OCI-LY7 (cell line): ENCODE measurements at regions not wholly inside any gene's neighbourhood (a gene's known extent, or its start where the extent isn't known, plus 50 kb on each side); places are given as distances from the start of the nearest gene placed in this dataset.

ENCODE experiments used
- BruUV-seq: library from RNA; stranded (reverse); fragments of 400-500 nt; replicated peaks from 2 replicates; lab custom pipeline; 2021; lab: Mats Ljungman, UMichigan
- CTCF ChIA-PET: fragments of 300-600 bp; sonication (Branson Sonifier 250); formaldehyde crosslinking; loops from one replicate; lab custom pipeline; 2022; ENCODE audit warnings: antibody characterized with exemption; ENCODE audit not compliant: unreplicated experiment; lab: Charles Lee
- POLR2A ChIA-PET: fragments of 300-600 bp; sonication (Branson Sonifier 250); formaldehyde crosslinking; loops from one replicate; lab custom pipeline; 2022; ENCODE audit warnings: antibody characterized with exemption; lab: Charles Lee
- DNase-seq: peaks from one replicate; pipeline ENCODE4 v3.0.0-alpha.2; 2015; ENCODE audit warnings: low spot score
- H2AFZ ChIP-seq: fragments of 200-600 bp; sonication (generic), shearing (Covaris generic); 2 replicates; pipeline ENCODE4 v1.6.1; 2014; ENCODE audit warnings: mild to moderate bottlenecking, antibody characterized with exemption, low read length, moderate library complexity
- H3K27ac ChIP-seq: fragments of 200-600 bp; sonication (generic); 2 replicates; pipeline ENCODE4 v1.5.1; 2014; ENCODE audit warnings: mixed run types, low read depth, mild to moderate bottlenecking, moderate library complexity, low read length, inconsistent platforms; ENCODE audit not compliant: poor library complexity, severe bottlenecking
- H3K36me3 ChIP-seq: fragments of 200-600 bp; sonication (generic); 2 replicates; pipeline ENCODE4 v1.6.1; 2014; ENCODE audit warnings: mild to moderate bottlenecking, antibody characterized with exemption, low read length, moderate library complexity, mixed read lengths; ENCODE audit not compliant: insufficient read depth
- H3K4me1 ChIP-seq: fragments of 200-600 bp; sonication (generic); 2 replicates; pipeline ENCODE4 v1.5.1; 2014; ENCODE audit warnings: mild to moderate bottlenecking, low read length; ENCODE audit not compliant: insufficient read depth, poor library complexity, severe bottlenecking
- H3K4me2 ChIP-seq: fragments of 200-600 bp; sonication (generic); 2 replicates; pipeline ENCODE4 v1.6.1; 2014; ENCODE audit warnings: mild to moderate bottlenecking, low read length
- H3K4me3 ChIP-seq: fragments of 200-600 bp; sonication (generic); 2 replicates; pipeline ENCODE4 v1.5.1; 2014; ENCODE audit warnings: mild to moderate bottlenecking, low read depth, low read length; ENCODE audit not compliant: poor library complexity, severe bottlenecking
- H3K79me2 ChIP-seq: fragments of 200-600 bp; sonication (generic); 2 replicates; pipeline ENCODE4 v1.6.1; 2016; ENCODE audit warnings: low read depth, mild to moderate bottlenecking, low read length, moderate library complexity, mixed read lengths; ENCODE audit not compliant: insufficient read depth
- H3K9me2 ChIP-seq: fragments of 200-600 bp; sonication (generic); 2 replicates; pipeline ENCODE4 v1.6.1; 2016; ENCODE audit warnings: mild to moderate bottlenecking, low read length, mixed read lengths; ENCODE audit not compliant: insufficient read depth
- H3K9me3 ChIP-seq: fragments of 200-600 bp; sonication (generic); 2 replicates; pipeline ENCODE4 v1.6.1; 2014; ENCODE audit warnings: mild to moderate bottlenecking, mixed run types, low read length, mixed read lengths
- H4K20me1 ChIP-seq: fragments of 200-600 bp; sonication (generic); 2 replicates; pipeline ENCODE4 v1.6.1; 2014; ENCODE audit warnings: mild to moderate bottlenecking, antibody characterized with exemption, low read length, moderate library complexity, mixed read lengths; ENCODE audit not compliant: insufficient read depth
- CTCF ChIP-seq: fragments of 200-600 bp; sonication (generic); conservative IDR thresholded peaks from 2 replicates; pipeline ENCODE4 v1.5.1; 2014; ENCODE audit warnings: mild to moderate bottlenecking, antibody characterized with exemption, low read length, moderate library complexity, mixed read lengths
- EZH2phosphoT487 ChIP-seq: fragments of 200-600 bp; sonication (generic); IDR thresholded peaks from 2 replicates; pipeline ENCODE4 v1.6.1; 2018; ENCODE audit warnings: low read depth, borderline replicate concordance, mild to moderate bottlenecking, mixed run types, antibody characterized with exemption, low read length, moderate library complexity, mixed read lengths
- intact Hi-C: fragments of 100-400 bp; cut with micrococcal nuclease; formaldehyde crosslinking; loops from one replicate; pipeline ENCODE4 v1.10.0; 2022; ENCODE audit not compliant: unreplicated experiment

DNA sequence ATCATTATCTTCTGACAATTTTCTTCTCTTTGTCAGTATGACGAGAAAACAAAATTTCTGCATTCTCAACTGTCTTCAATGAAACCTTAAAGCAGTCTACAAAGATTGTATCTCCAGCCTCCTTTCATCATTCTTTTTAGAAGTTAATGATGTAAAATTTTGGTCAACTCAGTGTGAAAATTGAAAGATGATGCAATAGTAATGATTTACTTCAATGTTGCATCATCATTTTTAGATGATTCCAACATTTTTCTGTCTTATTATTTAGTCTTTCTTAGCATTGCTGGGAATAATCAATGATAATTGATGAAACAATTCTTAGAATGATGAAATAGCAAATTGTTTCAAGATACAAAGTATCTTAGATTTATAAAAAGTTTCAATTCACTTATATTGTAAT is 372.7 kb downstream of the C4orf33 start:
- intact Hi-C loops = no loop called here

GRCh38 chr4:129474698-129475097 is 378.7 kb downstream of the C4orf33 start:
- no TSS peak for BruUV-seq
- intact Hi-C loops = no loop called here

More for the DNA sequence above, 372.7 kb downstream of the C4orf33 start:
- Histone ChIP-seq H3K4me2 (no peak overlapping the region), H2AFZ (no peak overlapping the region), H3K4me3 (no peak overlapping the region), H3K4me1 (no peaks in the 10 kb centered on the region), H3K79me2 (no peaks in the 10 kb centered on the region), H3K36me3 (no peaks in the 10 kb centered on the region), H3K9me2 (no peaks in the 10 kb centered on the region), H4K20me1 (no peaks in the 10 kb centered on the region), H3K9me3 (no peaks in the 10 kb centered on the region), H3K27ac (no peak overlapping the region)
- BruUV-seq = no TSS peak
- ChIA-PET POLR2A (no interaction called here), CTCF (no interaction called here)
- no peak for DNase-seq
- no peak for TF ChIP-seq CTCF
- TF ChIP-seq EZH2phosphoT487 = no peak

DNA sequence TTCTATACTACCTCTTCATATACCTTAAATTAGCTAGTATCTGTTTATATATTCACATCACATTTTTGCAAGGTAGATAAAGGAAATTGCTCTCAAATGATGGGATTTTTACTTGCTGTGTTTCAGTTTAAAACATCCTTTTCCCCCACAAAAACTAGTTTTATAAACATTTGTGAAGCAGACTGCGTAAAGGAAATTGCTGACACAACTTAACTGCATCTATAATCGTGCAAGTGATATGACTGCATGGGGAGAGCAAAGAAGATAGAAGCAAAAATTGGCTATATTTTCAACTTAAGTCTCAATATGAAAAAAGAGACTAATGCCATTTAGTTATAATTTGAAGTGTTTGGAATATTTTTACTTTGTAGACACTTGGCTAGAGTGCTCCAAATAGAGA is 385.2 kb downstream of the C4orf33 start:
- ChIA-PET POLR2A (no interaction called here), CTCF (no interaction called here)
- no TSS peak for BruUV-seq
- no peak overlapping the region for H3K27ac ChIP-seq
- no peaks in the 10 kb centered on the region for H4K20me1 ChIP-seq
- no peaks in the 10 kb centered on the region for H3K4me1 ChIP-seq
- H3K9me2 ChIP-seq = no peaks in the 10 kb centered on the region
- no peak overlapping the region for H3K4me2 ChIP-seq
- intact Hi-C loops = no loop called here
- no peak overlapping the region for H2AFZ ChIP-seq
- TF ChIP-seq CTCF = no peak
- no peak for TF ChIP-seq EZH2phosphoT487
- no peaks in the 10 kb centered on the region for H3K36me3 ChIP-seq
- H3K79me2 ChIP-seq = no peaks in the 10 kb centered on the region
- no peak overlapping the region for H3K4me3 ChIP-seq
- no peak for DNase-seq
- no peaks in the 10 kb centered on the region for H3K9me3 ChIP-seq

More at GRCh38 chr4:129474698-129475097, 378.7 kb downstream of the C4orf33 start:
- H3K27ac ChIP-seq = no peak overlapping the region
- no peaks in the 10 kb centered on the region for H3K79me2 ChIP-seq
- ChIA-PET POLR2A (no interaction called here), CTCF (no interaction called here)
- no peak for DNase-seq
- H3K9me2 ChIP-seq = no peaks in the 10 kb centered on the region
- H3K4me2 ChIP-seq = no peak overlapping the region
- no peak overlapping the region for H2AFZ ChIP-seq
- no peaks in the 10 kb centered on the region for H3K9me3 ChIP-seq
- no peaks in the 10 kb centered on the region for H3K36me3 ChIP-seq
- no peak for TF ChIP-seq CTCF
- no peak for TF ChIP-seq EZH2phosphoT487
- H3K4me1 ChIP-seq = no peaks in the 10 kb centered on the region
- no peaks in the 10 kb centered on the region for H4K20me1 ChIP-seq
- no peak overlapping the region for H3K4me3 ChIP-seq
